ENCODE measurements at regions not wholly inside any gene's neighbourhood (a gene's known extent, or its start where the extent isn't known, plus 50 kb on each side); places are given as distances from the start of the nearest gene placed in this dataset.

GRCh38 chr11:119908573-119908904, 179.5 kb upstream of the NECTIN1 start:
- TF ChIP-seq POLR2AphosphoS5 (IDR thresholded peaks at IDR 0.05; ENCODE audit: insufficient read depth, low read depth, low read length) = no peak
- TF ChIP-seq CTCF (IDR thresholded peaks at IDR 0.05; ENCODE audit: extremely low read depth in 1 of 2, insufficient read depth in 1 of 2, low read depth in 1 of 2, low read length in 2 of 2) = no peak

All from endothelial cell of umbilical vein (primary cell).